ENCODE measurements at regions not wholly inside any gene's neighbourhood (a gene's known extent, or its start where the extent isn't known, plus 50 kb on each side); places are given as distances from the start of the nearest gene placed in this dataset.
"Not testable (repeated sequence)": the region's sequence is repeated elsewhere in the genome, so short reads cannot be mapped to it uniquely, and the experiment has no call there.

DNA sequence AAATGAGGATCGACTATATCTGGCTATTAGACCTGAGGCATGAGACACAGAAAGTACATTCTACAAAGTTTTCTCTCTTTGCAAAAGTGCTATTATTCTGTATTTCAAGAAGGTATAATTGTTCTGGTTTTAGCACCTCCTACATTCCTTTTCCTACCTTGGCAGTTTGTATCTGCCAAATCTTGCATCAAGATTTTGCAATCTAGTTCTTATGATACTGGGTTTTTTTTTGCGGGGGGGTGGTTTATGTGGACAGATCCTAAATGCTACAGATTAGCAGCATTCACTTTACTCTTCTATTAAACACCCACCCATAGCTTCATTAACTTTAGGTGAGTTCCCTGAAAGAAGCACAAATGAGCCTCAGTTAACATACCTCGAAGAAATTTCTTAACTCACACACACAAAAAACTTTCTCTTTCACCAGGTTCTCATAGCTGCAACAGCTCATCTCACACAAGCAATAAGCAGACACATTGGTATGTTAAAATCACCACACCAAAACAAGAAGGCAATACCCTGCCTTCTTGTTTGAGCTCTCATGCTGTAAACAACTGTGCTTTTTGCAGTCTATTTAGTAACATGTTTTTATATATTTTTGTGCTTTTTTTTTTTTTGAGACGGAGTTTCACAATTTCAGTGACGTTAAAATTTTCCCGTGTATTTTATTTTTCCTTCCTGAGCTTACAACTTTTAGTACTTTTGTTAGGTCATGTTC lies 73.0 kb upstream of the VGLL4 start:
- intact Hi-C loops (cut with DNase I): no loop called here
- DNase-seq: no peak

DNA sequence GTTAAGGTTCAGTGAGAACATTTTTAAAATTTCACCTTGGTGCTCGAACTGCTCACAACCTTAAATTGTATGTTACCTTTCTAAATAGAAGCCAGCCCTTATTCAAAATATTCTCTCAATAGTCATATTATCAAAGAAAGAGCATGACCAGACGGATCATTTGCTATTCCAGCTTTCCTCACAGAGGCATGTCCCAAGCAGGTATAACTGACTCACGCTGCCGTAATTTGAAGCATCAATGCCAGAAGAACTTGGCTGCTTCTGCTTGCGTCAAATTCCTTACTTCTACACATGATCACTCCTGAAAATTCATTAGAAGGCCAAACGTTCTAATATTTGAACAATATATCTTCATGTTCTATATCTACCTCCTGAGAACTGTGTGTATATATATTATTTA lies 69.5 kb upstream of the VGLL4 start:
- DNase-seq: no peak
- intact Hi-C loops (cut with DNase I): no loop called here

DNA sequence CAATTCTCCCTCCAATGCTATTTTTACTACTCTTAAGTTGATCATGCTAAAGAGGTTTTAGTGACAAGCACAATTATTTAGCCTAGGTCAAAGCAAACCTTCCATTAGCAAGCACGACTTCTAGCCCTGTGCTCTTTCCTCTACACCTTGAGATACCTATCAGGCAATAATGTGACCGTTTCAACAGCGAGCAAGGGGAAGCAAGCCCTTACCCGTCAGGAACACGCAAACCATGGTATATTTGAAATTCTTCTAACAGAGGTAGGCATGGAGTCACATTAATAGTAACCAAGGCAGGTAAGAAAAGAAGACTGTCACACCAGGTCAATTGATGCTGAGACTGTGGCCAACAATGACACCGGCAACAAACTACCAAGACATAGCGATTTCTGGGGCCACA lies 68.9 kb upstream of the VGLL4 start:
- no peak for DNase-seq
- intact Hi-C loops (cut with DNase I): no loop called here

DNA sequence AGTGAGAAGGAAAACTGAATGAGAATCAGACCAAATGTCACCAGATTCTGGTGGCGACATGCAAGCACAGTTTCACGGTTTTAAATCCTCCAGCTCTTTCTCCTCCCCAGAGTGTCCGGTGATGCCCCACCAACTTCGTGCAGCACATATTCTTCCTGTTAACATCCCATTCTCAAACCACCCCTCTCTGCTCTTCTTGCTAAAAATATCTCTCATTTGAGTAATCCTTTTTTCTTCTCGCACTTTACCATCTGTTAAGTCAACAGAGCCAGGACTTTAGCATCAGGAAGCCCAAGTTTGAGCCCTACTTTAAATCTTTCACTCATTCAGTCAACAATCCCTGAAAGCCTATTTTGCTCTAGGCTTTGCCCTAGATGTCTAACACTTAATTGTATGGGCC lies 68.2 kb upstream of the VGLL4 start:
- intact Hi-C loops (cut with DNase I): no loop called here
- DNase-seq: no peak

DNA sequence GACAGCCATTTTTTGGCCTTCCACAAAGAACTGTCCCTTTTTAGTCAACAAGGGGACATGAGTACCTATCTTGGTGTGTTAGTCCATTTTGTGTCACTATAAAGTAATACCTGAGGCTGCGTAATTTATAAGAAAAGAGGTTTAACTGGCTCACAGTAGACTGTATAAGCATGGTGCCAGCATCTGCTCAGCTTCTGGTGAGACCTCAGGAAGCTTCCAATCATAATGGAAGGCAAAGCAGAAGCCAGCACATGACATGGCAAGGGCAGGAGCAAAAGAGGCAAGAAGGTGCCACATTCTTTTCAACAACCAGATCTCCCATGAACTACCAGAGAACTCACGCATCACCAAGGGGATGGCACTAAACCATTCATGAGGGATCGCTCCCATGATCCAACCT lies 66.1 kb upstream of the VGLL4 start:
- no peak for DNase-seq
- intact Hi-C loops (cut with DNase I): no loop called here

DNA sequence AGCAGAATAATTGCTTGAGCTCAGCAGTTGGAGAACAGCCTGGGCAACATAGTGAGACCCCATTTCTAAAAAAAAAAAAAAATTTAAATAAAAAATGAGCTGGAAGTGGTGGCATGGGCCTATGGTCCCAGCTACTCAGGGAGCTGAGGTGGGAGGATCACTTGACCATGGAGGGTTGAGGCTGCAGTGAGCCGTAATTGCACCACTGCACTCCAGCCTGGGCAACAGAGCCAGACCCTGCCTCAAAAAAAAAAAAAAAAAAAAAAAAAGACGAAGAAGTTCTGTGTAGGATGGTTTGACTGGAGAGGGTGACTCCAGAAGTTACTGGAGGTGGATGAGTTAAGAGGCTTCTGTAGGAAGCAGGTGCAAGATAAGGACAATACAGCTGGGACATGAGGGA lies 63.4 kb upstream of the VGLL4 start:
- intact Hi-C loops (cut with DNase I); DNase-seq: not testable (repeated sequence)

DNA sequence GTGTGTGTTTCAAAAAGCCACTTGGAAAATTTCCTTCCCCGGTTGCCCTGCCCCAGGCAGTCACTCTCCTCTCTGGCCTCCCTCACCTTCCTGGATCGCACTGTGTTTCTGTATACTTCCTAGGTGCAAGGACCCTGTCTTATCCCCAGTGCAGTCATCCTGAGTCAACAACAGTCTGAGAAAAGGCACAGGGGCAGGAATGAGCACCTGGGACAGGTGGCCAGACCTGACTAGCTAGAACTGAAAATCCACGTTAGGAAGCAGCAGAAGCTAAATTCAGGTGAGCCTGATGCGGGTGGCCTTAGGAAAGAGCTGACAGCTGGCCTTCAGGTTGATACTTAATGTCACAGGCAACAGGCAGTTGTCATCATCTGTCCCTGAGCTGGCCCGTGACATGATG lies 62.9 kb upstream of the VGLL4 start:
- intact Hi-C loops (cut with DNase I): no loop called here
- DNase-seq: no peak

DNA sequence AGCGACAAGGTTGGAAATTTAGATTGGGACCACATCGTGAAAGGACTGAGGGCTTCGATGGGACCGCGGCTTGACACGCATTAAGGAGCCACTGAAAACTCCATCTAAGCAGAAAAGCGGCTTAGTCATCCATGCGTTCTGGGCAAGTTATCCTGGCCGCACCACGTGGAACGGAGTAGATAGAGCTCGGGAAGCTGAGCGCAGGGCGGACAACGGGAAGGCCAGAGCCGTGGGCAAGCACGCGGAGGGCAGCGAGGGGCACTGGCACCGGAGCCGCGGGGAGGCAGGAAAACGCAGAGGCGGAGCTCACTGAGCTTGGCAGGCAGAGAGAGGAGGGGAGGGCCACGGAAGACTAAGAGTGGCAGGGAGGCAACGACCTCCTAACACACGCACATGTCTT lies 61.3 kb upstream of the VGLL4 start:
- no peak for DNase-seq
- intact Hi-C loops (cut with DNase I): no loop called here

DNA sequence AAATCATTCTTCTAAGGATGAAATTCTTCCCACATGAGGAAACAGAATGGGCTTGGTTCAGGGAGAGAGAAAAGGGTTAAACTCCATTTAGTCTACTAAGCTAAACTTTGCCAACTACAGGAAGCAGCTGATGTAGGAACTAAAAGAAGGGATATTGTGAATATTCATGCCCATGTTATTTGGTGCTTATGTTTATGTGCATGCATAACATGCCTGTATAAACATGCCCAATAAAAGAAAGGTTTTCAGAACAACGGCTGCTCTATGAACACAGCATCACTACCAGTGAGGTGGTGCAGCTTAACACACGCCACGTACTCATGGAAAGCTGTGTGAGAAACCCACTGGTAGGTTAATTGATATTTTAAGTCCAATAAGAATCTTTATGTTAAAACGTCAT lies 59.4 kb upstream of the VGLL4 start:
- intact Hi-C loops (cut with DNase I): no loop called here
- DNase-seq: no peak

DNA sequence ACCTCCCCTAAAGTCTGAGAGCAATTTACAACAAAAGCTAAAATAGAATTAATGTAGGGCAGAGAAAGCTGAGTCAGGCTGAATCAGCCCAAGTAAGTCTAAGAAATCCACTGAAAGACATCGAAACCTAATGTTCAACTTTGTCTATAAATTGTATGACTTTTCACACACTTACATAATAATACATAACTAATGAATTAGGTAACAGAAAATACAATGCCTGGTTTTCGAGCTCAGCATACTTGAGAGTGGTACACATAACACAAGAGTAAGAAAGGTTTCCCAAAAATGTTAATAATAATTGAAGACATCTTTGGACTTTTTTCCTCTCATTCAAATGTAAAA lies 55.3 kb upstream of the VGLL4 start:
- intact Hi-C loops (cut with DNase I): no loop called here
- peak in 5 of 42 donors; percentile 15 to 40 (median 19) for DNase-seq

DNA sequence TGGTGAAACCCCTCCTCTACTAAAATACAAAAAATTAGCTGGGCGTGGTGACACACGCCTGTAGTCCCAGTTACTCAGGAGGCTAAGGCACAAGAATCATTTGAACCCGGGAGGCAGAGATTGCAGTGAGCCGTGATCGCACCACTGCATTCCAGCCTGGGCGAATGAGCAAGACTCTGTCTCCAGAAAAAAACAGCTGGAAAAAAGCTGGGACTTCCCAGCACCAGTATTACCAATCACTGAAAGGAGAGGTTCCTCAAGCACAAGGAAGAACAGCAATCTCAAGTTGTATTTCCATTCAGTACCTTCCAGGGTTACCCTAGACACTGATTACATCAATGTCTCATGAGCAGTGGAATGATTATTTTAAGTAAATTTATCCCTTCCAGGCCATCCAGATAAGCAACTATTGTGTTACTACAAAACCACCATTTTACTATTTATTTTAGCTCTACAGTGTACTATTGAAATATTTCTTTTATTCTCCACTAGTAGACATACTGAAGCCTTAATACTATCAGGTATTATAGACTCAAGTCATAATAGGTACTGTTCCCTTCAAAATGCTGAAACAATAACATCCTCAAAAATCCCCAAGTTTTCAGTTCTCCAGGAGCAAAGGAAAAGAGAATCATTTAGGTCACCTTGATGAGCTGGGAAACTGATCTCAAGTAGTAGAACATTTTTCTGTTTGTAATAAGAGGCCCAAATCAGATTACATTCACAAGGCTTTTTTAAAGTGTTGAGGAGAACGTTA lies 54.8 kb upstream of the VGLL4 start:
- intact Hi-C loops (cut with DNase I): no loop called here
- DNase-seq: no peak

DNA sequence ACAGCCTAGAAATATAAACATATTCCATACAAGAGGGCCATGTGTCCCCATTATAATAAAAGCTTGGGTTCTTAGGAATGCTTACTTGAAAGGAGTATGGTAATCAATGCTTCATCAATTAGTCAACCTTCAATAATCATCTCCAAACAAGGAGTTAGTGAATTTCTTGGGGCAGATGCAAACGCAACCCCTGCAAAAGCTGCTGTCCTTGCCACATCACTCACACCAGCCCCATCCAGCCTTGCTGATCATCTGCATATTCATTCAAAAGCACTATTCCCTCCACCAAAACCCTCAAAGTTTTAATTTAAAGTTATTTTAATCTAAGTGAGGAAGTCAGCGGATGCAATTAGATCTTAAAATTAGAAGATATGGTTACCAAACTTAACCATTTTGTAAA lies 54.0 kb upstream of the VGLL4 start:
- intact Hi-C loops (cut with DNase I): no loop called here
- no peak for DNase-seq

DNA sequence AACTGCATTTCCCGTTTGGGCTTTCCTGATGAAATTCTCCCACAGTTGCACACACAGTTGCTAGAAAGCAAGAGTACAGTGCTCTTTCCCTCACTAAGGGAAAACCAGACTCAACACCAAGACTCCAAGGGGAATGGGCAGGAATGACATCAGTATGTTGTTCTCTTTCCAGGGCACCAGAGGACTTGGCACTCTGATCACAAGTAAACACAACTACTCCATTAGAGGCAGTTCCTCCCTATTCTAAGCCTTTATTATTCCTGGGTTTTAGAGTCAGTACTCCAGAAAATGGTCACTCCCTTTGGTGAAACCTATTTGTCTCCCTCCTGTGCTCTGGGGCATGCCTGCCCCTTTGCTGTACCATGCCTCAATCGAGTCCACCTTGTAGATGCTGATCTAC lies 52.3 kb upstream of the VGLL4 start:
- intact Hi-C loops (cut with DNase I): no loop called here
- DNase-seq: no peak
